ENCODE measurements at regions not wholly inside any gene's neighbourhood (a gene's known extent, or its start where the extent isn't known, plus 50 kb on each side); places are given as distances from the start of the nearest gene placed in this dataset.
"Not testable (repeated sequence)": the region's sequence is repeated elsewhere in the genome, so short reads cannot be mapped to it uniquely, and the experiment has no call there.

DNA sequence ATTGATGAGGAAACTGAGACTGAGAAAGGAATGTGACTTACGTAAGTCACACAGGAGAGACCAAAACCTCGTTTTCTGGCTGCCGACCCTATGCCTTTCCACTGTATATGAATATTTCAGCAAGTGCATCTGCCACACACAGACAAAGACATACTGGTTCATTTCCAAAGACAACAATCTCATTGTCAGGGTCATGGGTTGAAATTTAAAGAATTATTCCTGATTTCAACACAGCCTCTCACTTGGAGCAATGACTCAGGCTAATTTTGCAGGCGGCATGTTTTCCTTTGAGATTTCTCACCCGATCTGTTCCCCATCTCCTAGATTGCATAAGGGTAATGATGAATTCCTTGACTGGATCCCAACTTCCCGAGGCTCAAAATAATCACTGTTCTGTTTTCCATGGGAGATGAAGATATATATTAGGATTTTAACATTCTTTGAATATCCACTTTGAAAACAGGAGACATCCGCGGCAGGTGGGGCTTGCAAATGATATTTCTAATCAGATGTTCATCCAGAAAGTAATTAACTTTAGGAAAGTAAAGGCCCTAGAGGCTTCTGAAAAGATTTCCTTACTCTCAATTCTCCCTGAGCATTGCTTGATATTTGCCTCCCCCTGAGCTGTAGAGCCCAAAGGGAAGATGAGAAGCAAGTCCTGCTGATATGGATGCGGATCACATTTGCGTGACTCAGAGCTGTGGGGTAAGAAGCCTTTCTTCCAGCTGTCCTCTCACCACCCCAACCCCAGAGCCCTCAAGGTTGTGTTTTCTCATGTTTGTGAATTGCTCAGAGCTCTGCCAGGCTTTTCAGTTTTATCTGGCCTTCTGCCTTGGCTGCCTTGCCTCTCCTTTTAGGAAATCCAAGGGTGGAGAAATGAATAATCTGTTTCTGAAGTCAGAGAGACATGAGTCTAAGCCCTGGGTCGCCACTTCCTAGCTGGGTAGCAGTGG, 361.1 kb upstream of the BOD1L1 start:
- peak; percentile 100 for DNase-seq (ENCODE audit: low read depth)

DNA sequence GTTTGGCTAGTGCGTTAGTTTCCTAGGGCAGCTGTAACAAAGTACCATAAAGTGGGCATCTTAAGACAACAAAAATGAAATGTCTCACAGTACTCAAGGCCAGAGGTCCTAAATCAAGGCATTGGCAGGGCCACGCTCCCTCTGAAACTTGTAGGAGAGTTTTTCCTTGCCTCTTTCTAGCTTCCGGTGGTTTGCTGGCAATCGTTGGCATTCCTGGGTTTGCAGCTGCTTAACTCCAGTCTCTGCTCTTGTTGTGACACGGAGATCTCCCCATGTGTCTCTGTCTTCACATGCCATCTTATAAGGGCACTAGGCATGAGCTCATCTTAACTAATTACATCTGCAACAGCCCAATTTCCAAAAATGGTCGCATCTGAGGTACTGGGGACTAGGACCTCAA, 362.0 kb upstream of the BOD1L1 start:
- no peak for DNase-seq (ENCODE audit: low read depth)

DNA sequence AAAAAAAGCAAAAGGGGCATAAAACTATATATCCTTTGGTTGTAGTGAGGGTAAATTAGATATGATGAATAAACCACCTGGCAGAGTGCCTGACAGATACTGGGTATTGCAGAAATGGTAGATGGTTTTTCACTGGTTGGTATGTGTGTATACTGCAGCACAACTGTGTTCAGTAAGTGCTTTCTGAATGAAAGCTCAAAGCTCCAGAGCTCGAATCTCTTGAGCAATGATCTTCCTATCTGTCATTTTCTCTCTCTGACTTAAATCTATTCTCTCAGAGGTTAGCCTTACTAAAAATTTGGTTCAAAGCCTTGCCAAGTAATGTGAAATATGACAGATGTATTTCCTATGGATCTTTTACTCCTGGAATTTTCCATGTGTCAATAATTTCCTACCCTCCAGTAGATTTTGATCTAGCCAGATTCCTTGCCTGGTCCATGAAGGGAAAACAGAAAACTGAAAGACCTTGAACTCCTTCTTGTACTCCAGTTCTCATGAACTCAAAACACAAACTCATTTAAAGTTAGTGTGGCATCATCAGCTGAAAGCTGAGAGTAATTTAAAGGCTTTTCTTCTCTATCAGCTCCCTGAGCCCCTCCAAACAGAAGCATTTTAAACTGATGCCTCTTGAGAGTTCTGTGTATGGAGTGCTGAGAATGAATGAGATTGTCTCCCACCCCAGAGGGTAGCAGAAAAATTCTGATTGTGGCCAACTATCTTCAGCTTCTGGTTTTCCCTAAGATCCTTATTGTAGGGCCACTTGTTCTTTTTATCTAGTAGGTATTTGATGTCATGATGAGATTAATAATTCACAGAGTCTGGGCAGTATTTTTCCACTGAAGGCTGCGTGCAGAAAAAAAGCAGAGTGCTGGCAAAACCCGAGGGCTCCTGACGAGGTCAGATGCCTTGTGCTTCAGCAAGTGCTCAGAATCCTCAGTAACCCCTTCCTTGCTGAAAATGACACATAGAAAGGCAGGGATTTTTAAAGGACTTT, 363.4 kb upstream of the BOD1L1 start:
- peak; percentile 25 for DNase-seq (ENCODE audit: low read depth)

DNA sequence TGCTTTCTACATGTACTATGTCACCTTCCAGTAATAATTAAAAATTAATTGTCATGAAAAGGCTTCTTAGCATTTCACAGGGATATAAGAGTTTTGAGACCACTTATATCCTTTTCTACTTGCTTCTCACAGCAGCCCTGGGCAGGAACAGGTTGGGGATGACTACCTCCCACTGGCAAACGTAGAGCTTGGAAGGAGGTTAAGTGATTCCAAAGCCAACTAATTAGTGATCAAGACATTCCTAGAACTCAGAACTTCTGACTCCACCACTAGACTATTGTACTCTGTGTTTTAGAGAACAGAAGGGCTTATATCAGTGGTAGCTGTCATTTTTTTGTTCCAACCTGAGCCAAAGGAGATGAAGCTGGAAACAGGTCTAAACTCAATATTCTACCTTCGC, 364.5 kb upstream of the BOD1L1 start:
- DNase-seq (ENCODE audit: low read depth) = no peak

DNA sequence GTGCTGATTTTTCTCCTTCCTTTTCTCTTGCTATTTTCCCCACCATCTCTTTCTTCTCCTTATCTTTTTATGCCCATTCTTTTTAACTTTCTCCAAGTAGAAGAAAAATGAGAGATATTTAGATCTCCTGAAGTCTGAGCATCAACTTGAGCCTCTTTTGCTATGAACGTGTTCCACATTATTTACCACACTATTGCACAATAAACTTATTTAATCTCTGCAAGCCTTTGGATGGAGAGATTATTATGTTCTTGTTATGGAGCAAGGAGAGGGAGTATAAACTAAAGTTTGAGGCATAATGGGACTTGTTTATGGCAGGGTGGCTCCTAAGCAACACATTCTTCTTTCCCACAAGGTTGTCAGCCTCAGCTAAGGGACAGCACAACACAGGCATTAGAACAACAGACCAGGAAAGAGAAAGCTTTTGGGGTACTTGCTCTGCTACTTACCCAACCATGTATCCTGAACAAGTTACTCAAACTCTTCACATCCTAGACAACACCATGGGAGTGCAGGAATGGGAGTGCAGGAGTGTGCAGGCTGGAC, 365.5 kb upstream of the BOD1L1 start:
- no peak for DNase-seq (ENCODE audit: low read depth)

DNA sequence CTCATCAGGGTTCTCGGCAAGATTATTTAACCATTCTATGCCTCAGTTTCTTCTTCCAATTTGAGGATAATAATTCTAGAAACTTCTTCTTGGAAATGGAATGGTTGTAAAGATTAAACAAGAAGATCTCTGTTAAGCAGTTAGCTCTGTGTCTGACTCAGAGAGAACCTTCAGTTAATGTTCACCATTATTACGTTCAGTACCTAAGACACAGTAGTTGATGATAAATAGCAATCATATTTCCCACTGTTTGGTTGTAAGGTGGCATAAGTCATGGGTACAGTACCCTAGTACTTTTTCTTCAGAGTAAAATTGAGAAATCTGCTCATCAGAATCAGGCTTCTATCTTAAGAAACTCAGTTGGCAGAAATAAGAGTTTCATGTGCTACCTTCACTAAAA, 366.5 kb upstream of the BOD1L1 start:
- no peak for DNase-seq (ENCODE audit: low read depth)

DNA sequence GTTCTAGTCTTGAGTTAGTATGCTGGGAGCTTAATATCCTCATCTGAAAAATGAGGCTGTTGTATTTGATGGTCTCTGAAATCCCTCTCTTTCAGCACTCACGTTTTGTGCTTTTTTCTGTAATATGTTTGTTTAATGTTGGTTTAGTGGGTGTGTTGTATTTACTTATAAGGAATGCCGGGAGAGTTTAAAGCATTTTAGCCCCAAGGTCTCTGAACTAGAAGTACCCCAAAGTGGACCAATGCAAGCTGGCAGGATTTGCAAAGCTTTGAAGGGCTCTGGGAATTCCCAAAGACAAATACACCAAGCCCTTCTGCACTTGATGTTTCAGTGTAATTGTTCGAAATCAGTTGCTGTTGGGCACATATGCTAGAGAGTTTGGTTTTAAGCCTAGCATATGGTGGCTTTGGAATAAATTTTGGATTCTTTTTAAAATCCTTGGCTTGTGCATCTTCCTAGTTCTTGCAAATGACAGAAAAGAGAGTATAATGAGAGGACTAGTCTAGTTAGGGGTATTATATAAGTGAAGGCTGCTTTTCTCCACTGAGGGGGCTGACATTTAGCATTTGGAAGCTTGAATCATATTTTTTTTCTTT, 371.4 kb upstream of the BOD1L1 start:
- no peak for DNase-seq (ENCODE audit: low read depth)

DNA sequence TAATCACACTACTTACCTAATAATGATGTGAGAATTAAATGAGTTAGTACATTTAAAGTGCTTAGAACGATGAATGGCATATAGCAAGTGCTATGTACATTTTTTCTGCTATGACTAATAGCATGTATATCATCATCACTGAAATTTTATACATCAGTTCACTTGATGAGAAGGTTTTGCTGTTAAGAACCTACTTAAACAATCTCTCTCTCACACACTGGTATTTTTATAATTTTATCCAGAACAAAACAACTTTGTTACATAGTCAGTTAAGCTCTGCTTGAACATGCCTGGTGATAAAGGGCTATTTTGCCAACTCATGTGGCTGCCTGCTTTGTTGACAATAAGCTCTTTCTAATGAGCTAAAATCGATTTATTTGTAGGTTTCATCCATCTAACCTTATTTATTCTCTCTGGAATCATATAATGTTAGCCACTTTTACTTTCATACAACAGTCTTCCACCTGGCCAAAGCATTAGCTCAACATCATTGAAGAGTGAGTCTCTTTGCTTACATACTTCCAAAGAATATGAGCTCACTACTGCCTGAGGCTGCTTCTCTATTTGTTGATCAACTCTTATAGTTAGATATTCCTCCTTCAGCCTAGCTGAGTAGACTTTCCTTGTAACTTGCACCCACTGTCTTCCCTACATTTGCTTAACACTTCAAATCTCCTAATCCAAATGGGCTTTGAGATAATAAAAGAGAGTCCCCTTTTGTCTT, 372.7 kb upstream of the BOD1L1 start:
- DNase-seq (ENCODE audit: low read depth) = no peak

DNA sequence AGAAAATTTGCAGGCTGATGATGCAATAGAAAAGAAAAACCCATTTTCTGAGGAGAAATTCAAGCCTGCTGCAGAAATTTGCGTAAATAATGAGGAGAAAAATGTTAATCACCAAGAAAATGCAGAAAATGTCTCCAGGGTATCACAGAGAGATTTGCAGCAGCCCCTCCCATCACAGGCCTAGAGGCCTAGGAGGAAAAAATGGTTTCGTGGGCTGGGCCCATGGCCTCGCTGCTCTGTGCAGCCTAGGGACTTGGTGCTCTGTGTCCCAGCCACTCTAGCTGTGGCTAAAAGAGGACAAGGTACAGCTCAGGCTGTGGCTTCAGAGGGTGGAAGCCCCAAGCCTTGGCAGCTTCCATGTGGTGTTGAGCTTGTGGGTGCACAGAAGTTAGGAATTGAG, 374.8 kb upstream of the BOD1L1 start:
- not testable (repeated sequence) for DNase-seq (ENCODE audit: low read depth)

DNA sequence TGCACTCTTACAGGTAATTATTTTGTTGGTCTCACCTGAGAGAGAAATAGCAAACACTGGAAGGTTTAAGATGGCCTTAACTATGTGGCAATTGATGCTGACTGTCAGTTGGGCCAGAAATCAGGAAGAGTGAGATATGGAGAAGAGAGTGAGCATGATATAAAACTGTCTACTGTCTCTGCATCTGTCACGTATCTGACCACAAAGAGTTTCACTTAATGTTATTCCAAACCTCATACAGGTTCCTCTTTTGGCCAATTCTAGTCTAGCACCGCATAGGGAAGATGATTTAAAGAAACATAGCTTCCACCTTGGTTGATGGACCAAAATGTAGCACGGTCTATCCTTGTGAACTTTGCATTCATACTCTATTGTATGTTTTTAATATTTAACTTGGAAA, 381.0 kb upstream of the BOD1L1 start:
- no peak for DNase-seq (ENCODE audit: low read depth)

DNA sequence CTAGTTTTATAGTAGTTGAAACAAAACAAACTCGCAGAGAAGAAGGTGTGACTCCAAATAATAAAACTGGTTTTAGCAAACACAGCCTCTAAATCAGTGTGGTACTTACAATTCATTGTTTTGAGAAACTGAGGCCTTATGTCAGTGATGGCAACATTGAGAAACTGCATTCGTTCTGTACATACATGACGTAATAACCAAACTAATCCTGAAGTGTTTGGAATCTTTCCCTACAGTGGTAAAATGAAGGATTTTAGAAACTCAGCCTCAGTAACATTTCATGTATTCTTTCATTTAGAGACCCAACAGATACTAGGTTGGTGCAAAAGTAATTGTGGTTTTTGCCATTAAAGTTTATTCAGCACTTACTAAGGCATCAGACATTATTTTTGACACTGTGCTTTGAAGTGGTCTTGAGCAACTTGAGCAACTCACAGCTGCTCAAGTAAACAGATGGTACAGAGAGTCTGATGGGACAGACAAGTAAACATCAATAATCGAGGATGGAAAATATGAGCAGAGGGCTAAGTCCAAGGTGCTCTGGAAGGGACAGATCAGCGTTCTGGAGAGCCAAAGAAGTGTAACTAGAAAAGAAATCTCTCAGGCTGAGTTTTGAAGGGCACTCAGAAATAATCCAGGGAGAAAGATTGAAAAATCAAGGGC, 390.8 kb upstream of the BOD1L1 start:
- DNase-seq (ENCODE audit: low read depth) = no peak

DNA sequence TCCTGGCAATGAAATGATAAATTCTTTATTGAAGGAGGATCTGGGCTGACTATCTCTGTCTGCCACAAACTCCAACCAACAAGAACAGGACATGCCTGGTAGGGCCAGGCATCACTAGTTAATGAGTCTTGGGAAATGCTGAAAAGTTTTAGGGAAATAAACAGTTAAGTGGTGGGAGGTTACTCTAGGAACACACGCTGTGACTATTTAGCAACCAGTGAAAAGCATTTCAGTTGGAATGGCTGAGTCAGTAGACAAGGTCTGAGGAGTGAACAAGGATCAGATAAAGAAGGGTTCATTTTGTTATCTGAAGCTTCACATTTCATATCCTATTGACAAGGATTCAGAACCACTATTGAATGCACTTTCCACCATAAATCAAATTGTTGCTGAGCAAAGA, 394.9 kb upstream of the BOD1L1 start:
- peak; percentile 22 for DNase-seq (ENCODE audit: low read depth)

DNA sequence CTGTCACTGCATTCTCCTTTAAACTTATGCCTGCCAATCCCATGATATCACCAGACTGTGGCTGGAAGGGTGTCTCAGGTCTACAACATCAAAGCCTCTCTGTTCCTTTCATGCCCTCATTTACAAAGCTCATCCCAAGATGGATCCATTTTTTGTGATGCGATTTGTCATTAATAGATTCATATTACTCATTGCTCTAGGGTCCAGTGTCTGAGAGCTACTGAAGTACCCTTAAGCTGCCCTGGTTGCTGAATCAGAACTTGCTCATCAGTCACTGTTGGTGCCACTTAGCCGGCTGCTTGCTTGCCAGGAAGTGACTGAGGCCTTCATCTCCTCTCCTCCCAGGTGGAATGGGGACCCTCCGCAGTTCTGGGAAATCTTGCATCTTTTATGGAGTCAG, 395.5 kb upstream of the BOD1L1 start:
- DNase-seq (ENCODE audit: low read depth) = peak; percentile 20

DNA sequence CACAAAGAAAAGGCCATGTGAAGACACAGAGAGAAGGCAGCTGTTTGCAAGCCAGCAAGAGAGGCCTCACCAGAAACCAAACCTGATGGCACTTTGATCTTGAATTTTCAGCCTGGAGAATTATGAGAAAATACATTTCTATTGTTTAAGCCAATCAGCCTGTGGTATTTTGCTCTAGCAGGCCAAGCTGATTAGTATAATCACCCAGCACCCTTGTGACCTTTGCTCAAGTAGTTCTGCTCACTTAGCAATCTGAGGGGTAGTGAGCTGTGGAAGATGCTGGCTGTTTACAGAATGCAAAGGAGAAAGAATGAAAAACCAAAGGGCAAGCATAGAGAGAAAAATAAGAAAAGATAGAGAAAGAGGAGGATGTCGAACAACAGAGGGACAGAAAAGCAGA, 396.4 kb upstream of the BOD1L1 start:
- DNase-seq (ENCODE audit: low read depth) = no peak

DNA sequence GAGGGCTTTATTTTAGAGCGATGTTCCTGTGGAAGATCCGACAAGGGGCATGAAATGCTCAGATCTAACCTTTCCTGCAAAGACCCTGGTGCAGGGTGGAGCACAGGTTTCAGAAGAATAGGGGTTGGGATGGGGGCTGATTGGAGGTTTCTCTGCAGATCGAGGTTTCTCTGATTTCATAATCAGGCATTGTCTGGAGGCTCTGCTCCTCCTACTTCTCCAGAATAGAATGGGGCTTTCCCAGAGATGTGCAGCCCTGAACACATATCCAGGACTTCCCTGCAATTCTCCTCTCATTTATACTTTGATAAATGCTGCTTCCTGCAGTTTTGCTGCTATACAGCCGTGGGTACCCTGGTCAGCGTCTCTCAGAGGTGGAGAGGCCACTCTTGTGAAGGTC, 397.6 kb upstream of the BOD1L1 start:
- no peak for DNase-seq (ENCODE audit: low read depth)

DNA sequence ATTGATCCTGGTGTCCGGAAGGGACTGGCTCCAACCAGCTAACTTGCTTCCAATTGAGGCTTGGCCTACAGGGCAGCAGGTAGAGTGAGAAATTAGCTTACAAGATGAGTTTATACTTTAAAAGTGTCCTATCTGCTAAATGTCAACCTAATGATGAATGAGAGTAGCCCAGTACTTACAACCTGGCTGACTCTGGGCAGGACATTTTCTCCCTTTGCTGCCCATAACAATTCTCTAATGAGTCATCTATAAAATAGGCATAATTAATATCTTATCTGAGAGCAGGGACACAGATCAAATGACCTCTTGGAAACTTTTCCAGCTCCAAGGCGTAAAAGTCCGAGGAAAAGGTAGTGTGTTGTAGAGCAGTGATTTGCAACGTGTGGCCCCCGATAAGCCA, 398.4 kb upstream of the BOD1L1 start:
- no peak for DNase-seq (ENCODE audit: low read depth)

DNA sequence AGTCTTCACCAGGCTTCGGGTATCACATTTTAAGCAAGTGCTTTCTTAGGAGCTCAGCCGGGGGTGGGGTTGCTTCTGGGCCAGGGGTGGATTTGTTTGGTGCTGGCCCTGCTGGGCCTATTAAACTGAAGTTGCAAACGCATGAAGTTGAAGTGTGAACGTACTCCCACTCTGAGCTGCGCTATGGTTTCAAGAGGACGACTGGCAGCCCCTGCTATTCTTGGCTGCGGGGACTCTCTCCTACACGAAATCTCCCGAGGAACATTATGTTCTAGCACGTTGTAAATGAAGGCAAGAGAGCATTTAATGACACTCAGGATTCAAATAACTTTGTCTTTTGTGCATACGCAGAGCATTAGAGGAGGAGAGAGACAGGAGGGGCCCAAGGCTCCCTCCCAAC, 401.3 kb upstream of the BOD1L1 start:
- no peak for DNase-seq (ENCODE audit: low read depth)

DNA sequence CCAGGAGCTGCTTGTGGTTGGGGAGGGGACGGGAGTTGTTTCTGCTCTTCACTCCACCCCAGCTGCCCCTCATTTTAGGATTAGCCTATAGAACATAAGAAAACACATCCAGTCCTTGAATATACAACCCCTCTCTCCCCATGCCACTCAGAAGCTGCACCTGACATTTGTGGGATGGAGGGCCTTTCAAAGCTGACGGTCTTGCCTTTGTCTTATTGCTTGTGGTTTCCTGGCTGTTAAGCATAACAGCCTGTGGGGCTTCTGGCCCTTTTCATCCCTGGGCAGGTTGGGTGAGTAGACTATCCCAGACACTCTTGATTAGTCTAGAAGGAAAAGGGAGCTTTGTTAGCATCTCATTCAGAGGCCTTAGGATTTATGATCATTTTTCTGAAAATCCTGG, 407.6 kb upstream of the BOD1L1 start:
- DNase-seq (ENCODE audit: low read depth) = no peak

DNA sequence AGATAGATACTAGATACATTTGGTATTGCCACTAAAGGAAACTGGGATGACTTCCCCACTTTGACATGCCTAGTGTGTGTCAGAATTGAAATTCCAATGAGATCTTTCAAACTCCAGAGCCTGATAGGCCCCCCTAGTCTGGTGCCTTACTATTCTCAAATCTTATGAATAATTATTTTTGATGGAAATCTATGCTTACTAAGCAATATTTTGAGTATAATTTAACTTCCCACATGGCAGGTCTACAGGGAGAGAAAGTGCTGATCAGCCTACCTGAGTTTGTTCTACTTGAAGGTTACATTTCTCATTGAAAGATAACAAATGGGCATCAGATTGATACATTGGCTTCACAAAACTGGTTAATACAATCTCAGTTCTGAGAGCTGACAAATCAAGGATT, 415.7 kb upstream of the BOD1L1 start:
- DNase-seq (ENCODE audit: low read depth) = no peak

DNA sequence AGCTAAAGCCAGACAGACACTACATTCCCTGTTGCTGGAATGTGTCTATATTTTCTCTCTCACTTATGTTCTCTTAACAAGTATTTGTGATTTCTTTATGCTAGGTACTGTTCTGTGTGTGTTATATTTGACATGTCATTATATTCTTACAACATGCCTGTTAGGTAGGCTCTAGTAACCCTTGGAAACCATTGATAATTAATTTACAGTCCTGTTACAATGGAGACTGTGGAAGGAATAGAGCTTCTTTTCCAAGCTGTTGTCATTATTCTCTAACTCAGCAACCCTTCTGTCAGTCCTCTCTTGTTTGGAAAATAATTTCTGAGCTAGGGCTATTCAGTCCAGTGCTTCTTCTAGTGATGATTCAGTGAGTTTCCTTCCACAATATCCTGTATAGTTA, 419.1 kb upstream of the BOD1L1 start:
- DNase-seq (ENCODE audit: low read depth) = no peak

DNA sequence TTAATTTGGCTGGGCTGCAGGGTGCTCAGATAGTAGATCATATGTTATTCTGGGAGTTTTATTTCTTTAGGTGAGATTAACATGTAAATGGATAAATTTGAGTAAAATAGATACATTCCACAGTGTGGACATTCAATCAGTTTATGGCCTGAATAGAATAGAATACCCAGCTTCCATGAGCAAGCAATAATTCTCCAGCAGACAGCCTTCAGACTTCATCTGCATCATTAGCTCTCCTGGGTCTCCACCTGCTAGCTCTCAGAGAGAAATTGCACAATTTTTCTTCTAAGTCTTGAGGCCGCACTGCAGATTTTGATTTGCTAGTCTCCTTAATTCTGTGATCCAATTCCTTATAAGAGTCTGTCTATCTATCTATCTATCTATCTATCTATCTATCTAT, 420.3 kb upstream of the BOD1L1 start:
- no peak for DNase-seq (ENCODE audit: low read depth)

All from stromal cell of bone marrow (primary cell).